MCF 10A (cell line): ENCODE measurements at regions not wholly inside any gene's neighbourhood (a gene's known extent, or its start where the extent isn't known, plus 50 kb on each side); places are given as distances from the start of the nearest gene placed in this dataset.

Experiments used
- BruUV-seq: library from RNA; stranded (reverse); fragments of 400-500 nt; replicated peaks from 2 replicates; lab custom pipeline; 2021; lab: Mats Ljungman, UMichigan
- CTCF ChIA-PET: fragments of 300-600 bp; sonication (Branson Sonifier 250); formaldehyde crosslinking; extraction: SDS; loops from one replicate; lab custom pipeline; 2021; ENCODE audit warnings: antibody characterized with exemption, inconsistent platforms; lab: Yijun Ruan, JAX
- POLR2A ChIA-PET: fragments of 300-600, 350-650 bp; sonication (Branson Sonifier 250); formaldehyde crosslinking; extraction: SDS; loops from one replicate; lab custom pipeline; 2020; ENCODE audit warnings: antibody characterized with exemption, inconsistent platforms; lab: Yijun Ruan, JAX
- DNase-seq: peaks from one replicate; pipeline ENCODE4 v3.0.0-alpha.2; 2018; ENCODE audit not compliant: unreplicated experiment
- H3K27ac Mint-ChIP-seq: one replicate; pipeline ENCODE4 v1.8.0; 2022; ENCODE audit warnings: mild to moderate bottlenecking, low read depth, mixed read lengths; ENCODE audit not compliant: unreplicated experiment
- H3K27me3 Mint-ChIP-seq: one replicate; pipeline ENCODE4 v1.8.0; 2022; ENCODE audit warnings: mixed read lengths; ENCODE audit not compliant: insufficient read depth, unreplicated experiment
- H3K36me3 Mint-ChIP-seq: one replicate; pipeline ENCODE4 v1.8.0; 2022; ENCODE audit warnings: mild to moderate bottlenecking, moderate library complexity, mixed read lengths; ENCODE audit not compliant: insufficient read depth, unreplicated experiment
- H3K4me1 Mint-ChIP-seq: one replicate; pipeline ENCODE4 v1.8.0; 2022; ENCODE audit warnings: mixed read lengths; ENCODE audit not compliant: insufficient read depth, unreplicated experiment
- H3K4me3 Mint-ChIP-seq: one replicate; pipeline ENCODE4 v1.8.0; 2022; ENCODE audit warnings: mild to moderate bottlenecking, moderate library complexity, mixed read lengths; ENCODE audit not compliant: unreplicated experiment
- H3K9me3 Mint-ChIP-seq: one replicate; pipeline ENCODE4 v1.8.0; 2022; ENCODE audit warnings: mixed read lengths; ENCODE audit not compliant: unreplicated experiment
- intact Hi-C: fragments of 100-400 bp; cut with micrococcal nuclease; formaldehyde crosslinking; loops from 2 replicates; pipeline ENCODE4 v1.14.1; 2022
- TF ChIP-seq, protein P1 (sequence below): fragments of 200-600 bp; IDR thresholded peaks from one replicate; pipeline ENCODE4 v1.8.0; 2022; ENCODE audit warnings: antibody characterized with exemption, mild to moderate bottlenecking; ENCODE audit not compliant: unreplicated experiment

DNA sequence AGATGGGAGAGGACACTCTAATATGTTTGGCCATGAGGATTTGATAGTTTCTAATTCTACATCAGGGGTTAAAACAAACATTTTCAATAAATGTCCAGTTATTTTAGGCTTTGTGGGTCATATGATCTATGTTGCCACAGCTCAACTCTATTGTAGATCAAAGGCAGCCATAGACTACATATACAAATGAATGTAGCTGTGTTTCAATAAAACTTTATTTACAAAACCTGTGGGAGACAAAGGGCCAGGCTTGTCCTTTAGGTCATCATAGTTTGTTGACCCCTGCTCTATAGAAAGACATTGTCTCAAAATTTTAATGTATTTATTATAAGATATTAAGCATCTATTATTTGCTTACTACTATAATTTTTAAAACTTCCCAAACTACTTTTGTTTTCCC is 325.4 kb upstream of the MEF2C start:
- intact Hi-C loops, result no loop called here
- no TSS peak for BruUV-seq
- no peak overlapping the region for H3K4me3 Mint-ChIP-seq
- no peaks in the 10 kb centered on the region for H3K9me3 Mint-ChIP-seq
- H3K4me1 Mint-ChIP-seq, result peaks cover 9% of the 10 kb centered on the region
- no peak overlapping the region for H3K27ac Mint-ChIP-seq
- H3K27me3 Mint-ChIP-seq, result no peaks in the 10 kb centered on the region
- ChIA-PET POLR2A (no interaction called here), CTCF (no interaction called here)
- TF ChIP-seq, protein P1, sequence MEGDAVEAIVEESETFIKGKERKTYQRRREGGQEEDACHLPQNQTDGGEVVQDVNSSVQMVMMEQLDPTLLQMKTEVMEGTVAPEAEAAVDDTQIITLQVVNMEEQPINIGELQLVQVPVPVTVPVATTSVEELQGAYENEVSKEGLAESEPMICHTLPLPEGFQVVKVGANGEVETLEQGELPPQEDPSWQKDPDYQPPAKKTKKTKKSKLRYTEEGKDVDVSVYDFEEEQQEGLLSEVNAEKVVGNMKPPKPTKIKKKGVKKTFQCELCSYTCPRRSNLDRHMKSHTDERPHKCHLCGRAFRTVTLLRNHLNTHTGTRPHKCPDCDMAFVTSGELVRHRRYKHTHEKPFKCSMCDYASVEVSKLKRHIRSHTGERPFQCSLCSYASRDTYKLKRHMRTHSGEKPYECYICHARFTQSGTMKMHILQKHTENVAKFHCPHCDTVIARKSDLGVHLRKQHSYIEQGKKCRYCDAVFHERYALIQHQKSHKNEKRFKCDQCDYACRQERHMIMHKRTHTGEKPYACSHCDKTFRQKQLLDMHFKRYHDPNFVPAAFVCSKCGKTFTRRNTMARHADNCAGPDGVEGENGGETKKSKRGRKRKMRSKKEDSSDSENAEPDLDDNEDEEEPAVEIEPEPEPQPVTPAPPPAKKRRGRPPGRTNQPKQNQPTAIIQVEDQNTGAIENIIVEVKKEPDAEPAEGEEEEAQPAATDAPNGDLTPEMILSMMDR, result no peak
- H3K36me3 Mint-ChIP-seq, result no peaks in the 10 kb centered on the region
- no peak for DNase-seq

DNA sequence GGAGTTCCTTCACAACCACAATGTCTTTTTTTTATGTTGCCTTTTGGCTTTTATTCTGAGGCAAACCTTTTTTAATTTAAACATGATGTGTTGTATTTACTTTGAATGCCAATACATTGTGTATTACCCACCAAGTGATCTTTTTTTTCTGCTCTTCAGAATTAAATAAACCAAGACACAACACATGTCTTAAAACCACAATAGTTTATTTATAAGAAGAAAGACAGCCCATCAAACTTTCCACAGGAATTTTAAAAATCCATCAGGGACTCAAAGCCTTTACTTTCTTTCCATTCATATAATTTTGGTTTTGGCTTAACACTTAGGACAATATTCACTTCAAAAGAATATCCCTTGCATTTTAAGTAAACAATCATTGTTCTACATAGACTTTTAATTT is 321.8 kb upstream of the MEF2C start:
- Mint-ChIP-seq H3K4me3 (no peak overlapping the region), H3K36me3 (no peaks in the 10 kb centered on the region), H3K27me3 (no peaks in the 10 kb centered on the region), H3K4me1 (no peaks in the 10 kb centered on the region), H3K27ac (no peak overlapping the region), H3K9me3 (no peaks in the 10 kb centered on the region)
- TF ChIP-seq, protein P1, result no peak
- CTCF ChIA-PET, result no interaction called here
- BruUV-seq, result no TSS peak
- no peak for DNase-seq
- intact Hi-C loops, result no loop called here
- POLR2A ChIA-PET, result no interaction called here

DNA sequence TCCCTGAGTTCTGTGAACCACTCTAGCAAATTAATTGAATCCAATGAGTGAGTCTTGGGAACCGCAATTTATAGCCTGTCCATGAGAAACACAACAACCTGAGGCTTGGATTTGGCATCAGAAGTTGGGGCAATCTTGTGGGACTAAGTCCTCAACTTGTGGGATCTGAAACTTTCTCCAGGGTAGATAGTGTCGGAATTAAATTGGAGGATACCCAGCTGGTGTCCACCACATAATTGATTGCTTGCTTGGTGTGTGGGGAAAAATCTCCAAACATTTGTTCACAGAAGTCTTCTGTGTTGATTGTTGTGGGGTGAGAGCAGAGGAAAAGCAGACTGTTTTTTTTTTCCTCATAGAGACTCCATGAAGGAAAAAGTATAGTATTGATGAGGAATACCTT is 320.6 kb upstream of the MEF2C start:
- no peaks in the 10 kb centered on the region for H3K27me3 Mint-ChIP-seq
- no peak for DNase-seq
- ChIA-PET POLR2A (no interaction called here), CTCF (interaction anchor here (0.6 kb wide), 2 partner anchors 10 to 204 kb away, joined by 3 to 5 read pairs; no protein-coding TSS in a partner anchor)
- TF ChIP-seq, protein P1, result no peak
- BruUV-seq, result no TSS peak
- H3K4me1 Mint-ChIP-seq, result no peaks in the 10 kb centered on the region
- H3K4me3 Mint-ChIP-seq, result no peak overlapping the region
- peaks cover 11% of the 10 kb centered on the region for H3K9me3 Mint-ChIP-seq
- H3K36me3 Mint-ChIP-seq, result no peaks in the 10 kb centered on the region
- H3K27ac Mint-ChIP-seq, result no peak overlapping the region
- intact Hi-C loops, result no loop called here

DNA sequence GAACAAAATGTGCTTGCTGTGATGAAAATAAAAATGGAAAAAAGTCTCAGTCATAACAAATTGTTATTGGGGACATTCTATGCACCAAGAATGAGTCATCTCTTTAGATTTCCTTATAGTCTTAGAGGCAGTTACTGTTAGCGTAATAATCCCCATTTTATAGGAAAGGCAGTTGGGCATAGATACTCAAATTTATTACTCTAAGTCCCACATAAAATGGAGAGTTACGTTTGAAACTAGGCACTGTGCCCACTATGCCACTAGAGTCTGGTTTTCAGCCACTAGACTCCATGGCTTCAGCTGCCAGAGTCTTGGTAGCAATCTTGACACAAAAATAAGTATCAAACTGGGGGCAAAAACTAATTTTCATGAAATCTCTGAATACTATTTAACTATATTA is 317.9 kb upstream of the MEF2C start:
- H3K9me3 Mint-ChIP-seq, result peaks cover 21% of the 10 kb centered on the region
- POLR2A ChIA-PET, result no interaction called here
- no peak overlapping the region for H3K4me3 Mint-ChIP-seq
- DNase-seq, result no peak
- intact Hi-C loops, result no loop called here
- no peaks in the 10 kb centered on the region for H3K27me3 Mint-ChIP-seq
- H3K27ac Mint-ChIP-seq, result no peak overlapping the region
- BruUV-seq, result no TSS peak
- CTCF ChIA-PET, result interaction anchor here (0.6 kb wide), 1 partner anchor 471 kb away, joined by 6 read pairs; no protein-coding TSS in a partner anchor
- H3K36me3 Mint-ChIP-seq, result no peaks in the 10 kb centered on the region
- no peaks in the 10 kb centered on the region for H3K4me1 Mint-ChIP-seq
- TF ChIP-seq, protein P1, result no peak
